HepG2 (cell line): ENCODE measurements at regions not wholly inside any gene's neighbourhood (a gene's known extent, or its start where the extent isn't known, plus 50 kb on each side); places are given as distances from the start of the nearest gene placed in this dataset.

ENCODE experiments used
- CTCF ChIP-seq: sonication (generic); formaldehyde crosslinking; IDR thresholded peaks from 2 replicates; pipeline ENCODE4 v1.5.0; 2020; ENCODE audit warnings: mild to moderate bottlenecking, missing genetic modification reagents, moderate library complexity
- KAT7 ChIP-seq: IDR thresholded peaks from 2 replicates; pipeline ENCODE4 v1.6.1; 2018; ENCODE audit warnings: borderline replicate concordance, missing compliant biosample characterization
- KDM4B ChIP-seq: sonication (generic); formaldehyde crosslinking; IDR thresholded peaks from 2 replicates; pipeline ENCODE4 v1.4.0; 2020; ENCODE audit warnings: missing genetic modification reagents
- MAX ChIP-seq: IDR thresholded peaks from 2 replicates; pipeline ENCODE4 v1.6.1; 2012; ENCODE audit warnings: inconsistent platforms
- MIER2 ChIP-seq: IDR thresholded peaks from 2 replicates; pipeline ENCODE4 v1.6.1; 2016; ENCODE audit warnings: missing biosample characterization, missing genetic modification reagents
- NCOA1 ChIP-seq: sonication (generic); formaldehyde crosslinking; IDR thresholded peaks from 2 replicates; pipeline ENCODE4 v1.9.0; 2021; ENCODE audit warnings: missing genetic modification reagents
- RBM22 ChIP-seq: fragments of 200-400 bp; formaldehyde crosslinking; optimal IDR thresholded peaks from 2 replicates; pipeline ENCODE3; 2017; ENCODE audit warnings: mild to moderate bottlenecking, low read length, moderate library complexity
- RFX5 ChIP-seq: IDR thresholded peaks from 2 replicates; pipeline ENCODE4 v1.6.1; 2011; ENCODE audit warnings: low read depth, low read length, improper control_type of control experiment
- SCMH1 ChIP-seq: sonication (generic); formaldehyde crosslinking; IDR thresholded peaks from 2 replicates; pipeline ENCODE4 v1.9.0; 2021; ENCODE audit warnings: missing genetic modification reagents, mild to moderate bottlenecking, borderline replicate concordance
- TFDP2 ChIP-seq: sonication (generic); formaldehyde crosslinking; IDR thresholded peaks from 2 replicates; pipeline ENCODE4 v1.4.0; 2020; ENCODE audit warnings: missing genetic modification reagents
- ZNF18 ChIP-seq: sonication (generic); formaldehyde crosslinking; IDR thresholded peaks from 2 replicates; pipeline ENCODE4 v1.8.0; 2022; ENCODE audit warnings: mild to moderate bottlenecking, missing genetic modification reagents; ENCODE audit not compliant: insufficient replicate concordance
- ZNF263 ChIP-seq: sonication (generic); formaldehyde crosslinking; IDR thresholded peaks from 2 replicates; pipeline ENCODE4 v1.4.0; 2020; ENCODE audit warnings: missing genetic modification reagents

GRCh38 chrX:94743478-94743877 lies 1069.5 kb downstream of the FAM133A start:
- no peak for TF ChIP-seq RFX5
- no peak for TF ChIP-seq CTCF (CRISPR knock-in tag)
- TF ChIP-seq ZNF18 (CRISPR knock-in tag), result no peak
- no peak for TF ChIP-seq TFDP2 (CRISPR knock-in tag)
- TF ChIP-seq ZNF263 (CRISPR knock-in tag), result no peak
- TF ChIP-seq KAT7, result no peak
- TF ChIP-seq MAX, result no peak
- no peak for TF ChIP-seq KDM4B (CRISPR knock-in tag)
- TF ChIP-seq RBM22, result no peak
- TF ChIP-seq NCOA1 (CRISPR knock-in tag), result no peak
- no peak for TF ChIP-seq SCMH1
- no peak for TF ChIP-seq MIER2 (CRISPR knock-in tag)
